ENCODE measurements at regions not wholly inside any gene's neighbourhood (a gene's known extent, or its start where the extent isn't known, plus 50 kb on each side); places are given as distances from the start of the nearest gene placed in this dataset.
"Not testable (repeated sequence)": the region's sequence is repeated elsewhere in the genome, so short reads cannot be mapped to it uniquely, and the experiment has no call there.

DNA sequence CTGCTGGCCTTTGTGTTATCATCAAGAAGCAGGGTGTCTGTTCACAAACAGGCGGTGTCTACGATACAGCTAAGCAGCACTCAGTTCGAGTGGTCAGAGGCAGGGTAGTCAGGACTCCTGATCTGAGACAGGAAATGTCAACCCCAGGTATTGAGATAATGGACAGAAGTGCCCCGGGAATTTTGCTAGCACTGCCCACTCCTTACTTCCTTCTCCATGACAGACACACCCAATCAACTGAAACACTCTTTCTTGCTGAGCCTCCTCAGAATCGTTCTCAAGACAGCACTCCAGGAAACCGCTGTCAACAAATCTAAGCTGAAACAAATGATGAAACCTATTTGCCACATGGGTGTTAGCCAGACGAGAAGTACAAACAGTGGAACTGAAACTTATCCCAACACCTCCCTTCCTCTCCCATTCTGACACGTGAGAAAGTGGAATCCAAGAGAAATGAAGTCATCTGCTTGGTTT is 109.3 kb downstream of the GTF2IRD2B start:
- TF ChIP-seq POLR2A (IDR thresholded peaks at IDR 0.05): not testable (repeated sequence)
- TF ChIP-seq, protein P1, sequence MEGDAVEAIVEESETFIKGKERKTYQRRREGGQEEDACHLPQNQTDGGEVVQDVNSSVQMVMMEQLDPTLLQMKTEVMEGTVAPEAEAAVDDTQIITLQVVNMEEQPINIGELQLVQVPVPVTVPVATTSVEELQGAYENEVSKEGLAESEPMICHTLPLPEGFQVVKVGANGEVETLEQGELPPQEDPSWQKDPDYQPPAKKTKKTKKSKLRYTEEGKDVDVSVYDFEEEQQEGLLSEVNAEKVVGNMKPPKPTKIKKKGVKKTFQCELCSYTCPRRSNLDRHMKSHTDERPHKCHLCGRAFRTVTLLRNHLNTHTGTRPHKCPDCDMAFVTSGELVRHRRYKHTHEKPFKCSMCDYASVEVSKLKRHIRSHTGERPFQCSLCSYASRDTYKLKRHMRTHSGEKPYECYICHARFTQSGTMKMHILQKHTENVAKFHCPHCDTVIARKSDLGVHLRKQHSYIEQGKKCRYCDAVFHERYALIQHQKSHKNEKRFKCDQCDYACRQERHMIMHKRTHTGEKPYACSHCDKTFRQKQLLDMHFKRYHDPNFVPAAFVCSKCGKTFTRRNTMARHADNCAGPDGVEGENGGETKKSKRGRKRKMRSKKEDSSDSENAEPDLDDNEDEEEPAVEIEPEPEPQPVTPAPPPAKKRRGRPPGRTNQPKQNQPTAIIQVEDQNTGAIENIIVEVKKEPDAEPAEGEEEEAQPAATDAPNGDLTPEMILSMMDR (IDR thresholded peaks at IDR 0.05 in 8 of 11, conservative IDR thresholded peaks at IDR 0.05 in 3 of 11): not testable (repeated sequence)

All from spleen (tissue), 7 donors.